GM18498 (cell line): ENCODE measurements at regions not wholly inside any gene's neighbourhood (a gene's known extent, or its start where the extent isn't known, plus 50 kb on each side); places are given as distances from the start of the nearest gene placed in this dataset.
"Not testable (repeated sequence)": the region's sequence is repeated elsewhere in the genome, so short reads cannot be mapped to it uniquely, and the experiment has no call there.

Experiments
- ATAC-seq: cut with Tn5 transposase; IDR thresholded peaks from one replicate; pipeline ENCODE4 v1.9.1; 2021; ENCODE audit warnings: mild to moderate bottlenecking, moderate library complexity; ENCODE audit not compliant: unreplicated experiment

DNA sequence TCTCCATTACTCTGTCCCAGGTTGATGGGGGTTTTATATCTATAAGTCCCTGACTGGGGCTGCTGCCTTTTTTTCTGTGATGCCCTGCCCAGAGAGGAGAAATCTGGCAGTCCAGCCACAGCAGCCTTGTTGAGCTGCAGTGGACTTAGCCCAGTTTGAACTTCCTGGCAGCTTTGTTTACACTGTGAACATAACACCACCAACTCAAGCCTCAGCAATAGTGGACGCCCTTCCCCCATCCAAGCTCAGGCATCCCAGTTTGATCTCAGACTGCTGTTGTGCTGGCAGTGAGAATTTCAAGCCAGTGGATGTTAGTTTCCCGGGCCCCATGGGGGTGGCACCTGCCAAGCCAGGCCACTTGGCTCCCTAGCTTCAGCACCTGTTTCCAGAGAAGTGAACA, 298.5 kb upstream of the KDM5D start:
- ATAC-seq = no peak

GRCh38 chrY:20025676-20026075, 281.1 kb upstream of the KDM5D start:
- ATAC-seq = no peak

DNA sequence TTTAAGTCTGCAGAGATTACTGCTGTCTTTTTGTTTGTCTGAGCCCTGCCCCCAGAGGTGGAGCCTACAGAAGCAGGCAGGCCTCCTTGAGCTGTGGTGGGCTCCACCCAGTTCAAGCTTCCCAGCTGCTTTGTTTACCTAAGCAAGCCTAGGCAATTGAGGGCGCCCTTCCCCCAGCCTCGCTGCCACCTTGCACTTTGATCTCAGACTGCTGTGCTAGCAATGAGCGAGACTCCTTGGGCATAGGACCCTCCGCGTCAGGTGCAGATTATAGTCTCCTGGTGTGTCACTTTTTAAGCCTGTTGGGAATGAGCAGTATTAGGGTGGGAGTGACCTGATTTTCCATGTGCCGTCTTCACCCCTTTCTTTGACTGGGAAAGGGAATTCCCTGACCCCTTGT, 248.9 kb upstream of the KDM5D start:
- ATAC-seq = not testable (repeated sequence)

DNA sequence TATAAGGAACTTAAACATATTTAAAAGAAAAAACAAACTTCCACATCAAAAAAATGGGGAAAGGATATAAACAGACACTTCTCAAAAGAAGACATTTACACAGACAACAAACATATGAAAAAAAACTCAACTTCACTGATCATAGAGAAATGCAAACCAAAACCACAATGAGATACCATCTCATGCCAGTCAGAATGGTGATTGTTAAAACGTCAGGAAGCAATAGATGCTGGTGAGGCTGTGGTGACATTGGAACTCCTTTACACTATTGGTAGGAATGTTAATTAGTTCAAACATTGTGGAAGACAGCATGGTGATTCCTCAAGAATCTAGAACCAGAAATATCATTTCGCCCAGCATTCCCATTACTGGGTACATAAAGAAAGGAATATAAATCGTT, 228.5 kb upstream of the KDM5D start:
- no peak for ATAC-seq

- ATAC-seq = no peak
Measured at GRCh38 chrY:19947702-19948101, 203.2 kb upstream of the KDM5D start.

DNA sequence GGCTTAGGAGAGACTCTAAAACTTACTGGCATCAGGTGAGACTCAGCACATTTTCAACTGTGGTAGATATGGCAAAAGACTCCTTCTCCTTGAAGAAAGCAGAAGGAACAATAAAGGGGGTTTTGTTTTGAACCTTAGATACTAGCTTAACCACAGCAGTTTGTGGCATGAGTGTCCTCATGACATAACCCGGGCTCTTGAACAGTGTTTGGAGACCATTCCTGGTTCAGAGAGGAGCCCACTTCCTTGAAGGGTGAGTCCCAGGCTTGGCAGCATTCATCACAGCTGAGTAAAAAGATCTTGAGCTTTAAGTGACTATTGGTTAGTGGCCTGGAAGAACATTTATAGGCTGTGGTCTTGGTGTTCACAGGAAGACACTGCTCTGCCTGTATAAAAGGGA, 154.5 kb upstream of the KDM5D start:
- ATAC-seq = no peak

- no peak for ATAC-seq
Measured at GRCh38 chrY:19892076-19892964, 147.8 kb upstream of the KDM5D start.

- no peak for ATAC-seq
Measured at GRCh38 chrY:19882145-19882544, 137.6 kb upstream of the KDM5D start.

- no peak for ATAC-seq
Measured at GRCh38 chrY:19869715-19870114, 125.2 kb upstream of the KDM5D start.

GRCh38 chrY:19869281-19869680, 124.8 kb upstream of the KDM5D start:
- no peak for ATAC-seq

- ATAC-seq = no peak
Measured at GRCh38 chrY:19868647-19869046, 124.1 kb upstream of the KDM5D start.

DNA sequence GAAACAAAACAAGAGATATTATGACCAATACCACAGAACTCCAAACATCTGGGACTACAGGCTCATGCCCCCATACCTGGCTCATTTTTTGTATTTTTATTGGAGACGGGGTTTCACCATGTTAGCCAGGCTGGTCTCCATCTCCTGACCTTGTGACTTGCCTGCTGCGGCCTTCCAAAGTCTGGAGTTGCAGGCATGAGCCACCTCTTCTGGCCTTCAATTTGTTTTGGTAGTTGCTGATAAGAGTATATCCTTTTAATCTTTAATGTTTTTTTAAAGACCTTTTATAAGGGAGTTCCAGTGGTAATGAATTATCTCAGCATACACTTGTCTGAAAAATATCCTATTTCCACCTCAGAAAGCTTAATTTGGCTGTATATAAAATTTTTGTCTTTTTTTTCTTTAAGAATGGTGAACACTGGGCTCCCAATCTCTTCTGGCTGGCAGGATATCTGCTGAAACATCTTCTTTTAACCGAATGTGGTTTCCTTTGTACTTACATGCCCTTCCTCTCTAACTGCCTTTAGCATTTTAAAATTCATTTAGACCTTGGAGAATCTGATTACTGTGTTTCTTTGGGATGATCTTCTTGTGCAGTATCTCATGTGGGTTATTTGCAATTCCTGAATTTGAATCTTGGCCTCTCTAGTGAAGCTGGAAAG, 112.1 kb upstream of the KDM5D start:
- ATAC-seq = no peak

DNA sequence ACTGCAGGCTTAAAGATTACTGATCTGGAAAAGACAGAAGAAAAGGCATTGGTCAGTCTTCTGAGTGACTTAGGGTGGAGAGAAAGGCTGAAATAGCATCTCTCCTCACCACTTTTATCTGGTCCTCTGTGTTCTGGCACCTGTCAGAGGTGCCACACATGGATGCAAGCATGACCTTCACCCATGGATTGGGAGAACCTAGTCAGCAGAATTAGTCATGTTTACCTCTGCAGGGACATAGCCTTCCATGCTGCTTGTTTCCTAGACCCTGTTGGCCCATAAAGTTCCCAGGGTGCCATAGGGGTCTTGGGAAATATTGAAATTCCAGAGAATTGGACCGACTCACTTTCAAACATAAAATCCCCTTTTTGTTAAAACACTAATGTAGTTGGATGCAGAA, 98.4 kb upstream of the KDM5D start:
- no peak for ATAC-seq

DNA sequence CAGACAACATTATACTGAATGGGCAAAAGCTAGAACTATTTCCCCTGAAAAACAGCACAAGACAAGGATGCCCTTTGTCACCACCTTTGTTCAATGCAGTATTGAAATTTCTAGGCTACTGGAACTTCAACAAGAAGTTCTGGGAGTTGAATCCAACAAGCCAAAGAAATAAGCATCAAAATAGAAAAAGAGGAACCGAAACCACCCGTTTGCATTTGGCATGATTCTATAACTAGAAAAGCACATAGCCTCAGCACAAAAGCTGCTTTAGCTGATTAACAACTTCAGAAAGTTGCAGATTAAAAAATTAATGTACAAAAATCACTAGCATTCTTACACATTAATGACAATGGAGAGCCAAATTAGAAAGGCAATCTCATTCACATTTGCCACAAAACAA, 79.6 kb upstream of the KDM5D start:
- no peak for ATAC-seq

- no peak for ATAC-seq
Measured at GRCh38 chrY:19818546-19818945, 74.0 kb upstream of the KDM5D start.

DNA sequence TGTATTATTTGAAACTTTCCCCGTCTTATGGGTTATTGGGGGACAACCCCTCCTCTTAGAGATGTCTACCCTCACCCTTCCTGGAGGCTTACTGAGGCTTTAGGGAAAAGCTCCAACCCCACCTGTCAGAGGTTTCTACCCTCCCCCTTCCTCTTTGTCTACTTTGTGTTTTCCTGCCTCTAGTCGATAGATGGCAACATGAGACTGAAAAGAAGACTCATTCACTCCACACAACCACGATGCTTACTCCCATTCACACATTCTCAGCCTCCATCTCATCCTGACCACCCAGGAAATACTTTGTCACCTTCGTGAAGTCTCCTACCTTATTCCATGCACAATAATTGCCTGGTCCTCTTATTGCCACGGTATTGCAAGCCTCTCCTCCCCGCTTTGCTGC, 72.4 kb upstream of the KDM5D start:
- no peak for ATAC-seq

GRCh38 chrY:19816053-19816823, 71.7 kb upstream of the KDM5D start:
- ATAC-seq = peak; percentile 67
